ENCODE measurements at regions not wholly inside any gene's neighbourhood (a gene's known extent, or its start where the extent isn't known, plus 50 kb on each side); places are given as distances from the start of the nearest gene placed in this dataset.

GRCh38 chr1:98306517-98307089 is 354.9 kb upstream of the SNX7 start:
- TF ChIP-seq CTCF (IDR thresholded peaks at IDR 0.05) (no peak), POLR2AphosphoS5 (IDR thresholded peaks at IDR 0.05) (no peak), POLR2A (IDR thresholded peaks at IDR 0.05) (no peak), EP300 (IDR thresholded peaks at IDR 0.05) (no peak)
